ENCODE measurements at regions not wholly inside any gene's neighbourhood (a gene's known extent, or its start where the extent isn't known, plus 50 kb on each side); places are given as distances from the start of the nearest gene placed in this dataset.
"Not testable (repeated sequence)": the region's sequence is repeated elsewhere in the genome, so short reads cannot be mapped to it uniquely, and the experiment has no call there.

- Histone ChIP-seq H3K27me3 (ENCODE audit: insufficient read depth, low read depth, low read length) (no peaks in the 10 kb centered on the region), H3K79me2 (replicated peaks; ENCODE audit: insufficient read depth, low read length) (no peaks in the 10 kb centered on the region), H3K9me3 (ENCODE audit: low read length) (no peaks in the 10 kb centered on the region), H3F3A (ENCODE audit: insufficient read depth, low read length, poor library complexity, severe bottlenecking) (no peaks in the 10 kb centered on the region), H3K4me2 (ENCODE audit: low read length) (no peak overlapping the region), H3K9me2 (ENCODE audit: insufficient read depth, low read length) (no peaks in the 10 kb centered on the region), H4K20me1 (ENCODE audit: insufficient read depth) (no peaks in the 10 kb centered on the region), H3K27ac (ENCODE audit: low read length) (no peak overlapping the region), H2AFZ (ENCODE audit: low read depth, low read length) (no peak overlapping the region), H3K4me3 (ENCODE audit: low read length) (no peak overlapping the region), H3K36me3 (ENCODE audit: insufficient read depth, low read length) (no peaks in the 10 kb centered on the region), H3K9ac (ENCODE audit: low read length) (no peak overlapping the region)
- TF ChIP-seq POLR2AphosphoS5 (IDR thresholded peaks at IDR 0.05) (no peak), RAD21 (conservative IDR thresholded peaks at IDR 0.05) (no peak)
These were observed 206.3 kb upstream of the TOM1L1 start for GRCh38 chr17:54694287-54694887.

- not testable (repeated sequence) for H3K9ac ChIP-seq (ENCODE audit: low read length); H3K27ac ChIP-seq (ENCODE audit: low read length); H3K27me3 ChIP-seq (ENCODE audit: insufficient read depth, low read depth, low read length); H3K36me3 ChIP-seq (ENCODE audit: insufficient read depth, low read length); H2AFZ ChIP-seq (ENCODE audit: low read depth, low read length); H3F3A ChIP-seq (ENCODE audit: insufficient read depth, low read length, poor library complexity, severe bottlenecking); H3K9me3 ChIP-seq (ENCODE audit: low read length); H3K4me3 ChIP-seq (ENCODE audit: low read length); H4K20me1 ChIP-seq (ENCODE audit: insufficient read depth); H3K79me2 ChIP-seq (replicated peaks; ENCODE audit: insufficient read depth, low read length); H3K9me2 ChIP-seq (ENCODE audit: insufficient read depth, low read length); H3K4me2 ChIP-seq (ENCODE audit: low read length)
These were observed 187.9 kb upstream of the TOM1L1 start for GRCh38 chr17:54712798-54713197.

GRCh38 chr17:54718286-54718685 is 182.4 kb upstream of the TOM1L1 start:
- Histone ChIP-seq H3F3A (ENCODE audit: insufficient read depth, low read length, poor library complexity, severe bottlenecking) (no peaks in the 10 kb centered on the region), H3K4me3 (ENCODE audit: low read length) (no peak overlapping the region), H3K9me3 (ENCODE audit: low read length) (no peaks in the 10 kb centered on the region), H3K36me3 (ENCODE audit: insufficient read depth, low read length) (no peaks in the 10 kb centered on the region), H3K79me2 (replicated peaks; ENCODE audit: insufficient read depth, low read length) (no peaks in the 10 kb centered on the region), H3K4me2 (ENCODE audit: low read length) (no peak overlapping the region), H3K9ac (ENCODE audit: low read length) (no peak overlapping the region), H3K27me3 (ENCODE audit: insufficient read depth, low read depth, low read length) (no peaks in the 10 kb centered on the region), H4K20me1 (ENCODE audit: insufficient read depth) (no peaks in the 10 kb centered on the region), H3K9me2 (ENCODE audit: insufficient read depth, low read length) (no peaks in the 10 kb centered on the region), H3K27ac (ENCODE audit: low read length) (no peak overlapping the region), H2AFZ (ENCODE audit: low read depth, low read length) (no peak overlapping the region)
- no peak for TF ChIP-seq CTCF (IDR thresholded peaks at IDR 0.05; ENCODE audit: poor library complexity, severe bottlenecking)
- no peak for TF ChIP-seq MXI1 (conservative IDR thresholded peaks at IDR 0.05; ENCODE audit: poor library complexity, severe bottlenecking)
- TF ChIP-seq EZH2 (IDR thresholded peaks at IDR 0.05; ENCODE audit: borderline replicate concordance, insufficient read depth, low read length, poor library complexity, severe bottlenecking), result no peak
- TF ChIP-seq POLR2AphosphoS5 (IDR thresholded peaks at IDR 0.05), result no peak
- no peak for TF ChIP-seq REST (IDR thresholded peaks at IDR 0.05; ENCODE audit: borderline replicate concordance)
- no peak for TF ChIP-seq SMC3 (conservative IDR thresholded peaks at IDR 0.05; ENCODE audit: poor library complexity)
